SK-N-SH (cell line): ENCODE measurements at regions not wholly inside any gene's neighbourhood (a gene's known extent, or its start where the extent isn't known, plus 50 kb on each side); places are given as distances from the start of the nearest gene placed in this dataset.

Experiments used
- CTCF ChIA-PET: fragments of 300-600, 350-600 bp; formaldehyde crosslinking; extraction: SDS; loops from one replicate; lab custom pipeline; 2021; lab: Yijun Ruan, JAX
- POLR2A ChIA-PET: fragments of 350-600 bp; sonication (Branson Sonifier 250); formaldehyde crosslinking; extraction: SDS; loops from one replicate; lab custom pipeline; 2020; ENCODE audit warnings: antibody characterized with exemption, inconsistent platforms; lab: Yijun Ruan, JAX
- DNase-seq: peaks from one replicate; pipeline ENCODE4 v3.0.0; 2012
- H2AFZ ChIP-seq: fragments of 200-600 bp; sonication (generic); 2 replicates; pipeline ENCODE4 v1.8.1; 2016; ENCODE audit warnings: antibody characterized with exemption, mild to moderate bottlenecking, low read depth
- H3F3A ChIP-seq: fragments of 200-600 bp; sonication (generic); replicated peaks from 2 replicates; pipeline ENCODE3; 2016; ENCODE audit warnings: antibody characterized with exemption, mild to moderate bottlenecking; ENCODE audit not compliant: insufficient read depth
- H3K27ac ChIP-seq, 2 experiments: fragments of 200-500 bp in 1 of 2; fragments of 200-600 bp in 1 of 2; sonication (Bioruptor generic) in 1 of 2; sonication (generic), shearing (Covaris generic) in 1 of 2; 2 replicates each; pipeline versions ENCODE4 v1.5.1 to v1.6.1; 2014 to 2016; ENCODE audit warnings: low read depth in 2 of 2, inconsistent platforms in 1 of 2, low read length in 1 of 2, mild to moderate bottlenecking in 1 of 2, mixed read lengths in 1 of 2
- H3K27me3 ChIP-seq: fragments of 200-600 bp; sonication (generic), shearing (Covaris generic); 2 replicates; pipeline ENCODE4 v1.6.1; 2016; ENCODE audit warnings: mixed run types; ENCODE audit not compliant: insufficient read depth
- H3K36me3 ChIP-seq, 2 experiments: fragments of 200-500 bp in 1 of 2; fragments of 200-600 bp in 1 of 2; sonication (Bioruptor generic) in 1 of 2; sonication (generic) in 1 of 2; replicated peaks in 1 of 2; 2 replicates each; pipeline versions ENCODE3 to v1.5.1; 2014 to 2016; ENCODE audit warnings: low read length in 1 of 2, mild to moderate bottlenecking in 1 of 2; ENCODE audit not compliant: insufficient read depth in 2 of 2, control insufficient read depth in 1 of 2
- H3K4me1 ChIP-seq, 2 experiments: fragments of 200-500 bp in 1 of 2; fragments of 200-600 bp in 1 of 2; sonication (Bioruptor generic) in 1 of 2; sonication (generic), shearing (Covaris generic) in 1 of 2; 2 replicates each; pipeline versions ENCODE4 v1.5.1 to v1.6.1; 2014 to 2016; ENCODE audit warnings: low read depth in 1 of 2, low read length in 1 of 2, mixed run types in 1 of 2; ENCODE audit not compliant: insufficient read depth in 2 of 2, control insufficient read depth in 1 of 2
- H3K4me2 ChIP-seq: fragments of 200-600 bp; sonication (generic), shearing (Covaris generic); 2 replicates; pipeline ENCODE4 v1.6.1; 2017; ENCODE audit warnings: mixed run types
- H3K4me3 ChIP-seq, 2 experiments: fragments of 200-500 bp in 1 of 2; fragments of 200-600 bp in 1 of 2; sonication (Bioruptor generic) in 1 of 2; sonication (generic), shearing (Covaris generic) in 1 of 2; 2 replicates each; pipeline versions ENCODE4 v1.5.1 to v1.8.1; 2014 to 2016; ENCODE audit warnings: low read depth in 2 of 2, inconsistent platforms in 1 of 2, low read length in 1 of 2, mild to moderate bottlenecking in 1 of 2, mixed read lengths in 1 of 2, moderate library complexity in 1 of 2
- H3K79me2 ChIP-seq: fragments of 200-600 bp; sonication (generic); 2 replicates; pipeline ENCODE4 v1.8.1; 2017; ENCODE audit warnings: mild to moderate bottlenecking; ENCODE audit not compliant: insufficient read depth
- H3K9ac ChIP-seq: fragments of 200-600 bp; sonication (generic); 2 replicates; pipeline ENCODE4 v1.6.1; 2017; ENCODE audit warnings: mixed run types
- H3K9me2 ChIP-seq: fragments of 200-600 bp; sonication (generic); 2 replicates; pipeline ENCODE4 v1.6.1; 2017; ENCODE audit warnings: mixed run types
- H3K9me3 ChIP-seq: fragments of 200-600 bp; sonication (generic); 2 replicates; pipeline ENCODE4 v1.6.1; 2017; ENCODE audit warnings: mixed run types, mild to moderate bottlenecking, moderate library complexity
- H4K20me1 ChIP-seq: fragments of 200-600 bp; sonication (generic); 2 replicates; pipeline ENCODE4 v1.6.1; 2017; ENCODE audit warnings: mild to moderate bottlenecking, mixed run types; ENCODE audit not compliant: insufficient read depth
- FOXM1 ChIP-seq: IDR thresholded peaks from 2 replicates; pipeline ENCODE4 v1.4.0; 2012; ENCODE audit warnings: low read depth, mild to moderate bottlenecking
- IRF3 ChIP-seq: fragments of 150-350 bp; IDR thresholded peaks from 2 replicates; pipeline ENCODE4 v1.6.1; 2016; ENCODE audit warnings: mild to moderate bottlenecking, low read depth, low read length
- MAX ChIP-seq: IDR thresholded peaks from 2 replicates; pipeline ENCODE4 v1.4.0; 2012; ENCODE audit warnings: low read depth
- RAD21 ChIP-seq: IDR thresholded peaks from 2 replicates; pipeline ENCODE4 v1.6.1; 2012; ENCODE audit warnings: mild to moderate bottlenecking, low read length
- RFX5 ChIP-seq: IDR thresholded peaks from 2 replicates; pipeline ENCODE4 v1.6.1; 2012; ENCODE audit warnings: mild to moderate bottlenecking, improper control_type of control experiment, low read length
- TAF1 ChIP-seq: IDR thresholded peaks from 2 replicates; pipeline ENCODE4 v1.6.1; 2012; ENCODE audit warnings: low read depth, mild to moderate bottlenecking, low read length, moderate library complexity, borderline replicate concordance
- USF1 ChIP-seq: IDR thresholded peaks from 2 replicates; pipeline ENCODE4 v1.4.0; 2012; ENCODE audit warnings: low read depth, borderline replicate concordance
- YY1 ChIP-seq: IDR thresholded peaks from 2 replicates; pipeline ENCODE4 v1.4.0; 2012; ENCODE audit warnings: low read depth, mild to moderate bottlenecking
- ZBTB33 ChIP-seq: IDR thresholded peaks from 2 replicates; pipeline ENCODE4 v1.4.0; 2012; ENCODE audit warnings: low read depth, borderline replicate concordance
- WGBS: methylation state at CpG from one replicate; pipeline ENCODE4 v1.1.6; 2017; ENCODE audit warnings: low lambda C conversion rate; 5-methylcytosine and 5-hydroxymethylcytosine counted together

- Histone ChIP-seq H3K36me3 (no peaks in the 10 kb centered on the region), H3K79me2 (no peaks in the 10 kb centered on the region), H3K27me3 (no peaks in the 10 kb centered on the region), H3K27ac (no peak overlapping the region), H3F3A (peaks cover 4% of the 10 kb centered on the region), H4K20me1 (no peaks in the 10 kb centered on the region)
- DNase-seq = no peak
- no peak for TF ChIP-seq RFX5
- no peak for TF ChIP-seq ZBTB33
- TF ChIP-seq MAX = no peak
- TF ChIP-seq RAD21 = no peak
- no peak for TF ChIP-seq YY1
- TF ChIP-seq, all 33 proteins: peak for 0
- no peaks in the 10 kb centered on the region for H3K9me2 ChIP-seq
- no peak overlapping the region for H3K9ac ChIP-seq
- no peak overlapping the region for H2AFZ ChIP-seq
- ChIA-PET CTCF (no interaction called here), POLR2A (no interaction called here)
- WGBS = 5% methylated on average over 1 of the region's 1 CpG
- peaks cover 0 to 14% of the 10 kb centered on the region in 2 experiments; a peak in 2 of 4 replicates for H3K4me1 ChIP-seq
- H3K9me3 ChIP-seq = no peaks in the 10 kb centered on the region
- no peak overlapping the region for H3K4me3 ChIP-seq
- H3K4me2 ChIP-seq = no peak overlapping the region
Measured at GRCh38 chr14:80005561-80005960, 205.7 kb downstream of the DIO2 start.

- no peak overlapping the region for H3K27ac ChIP-seq
- H3K4me1 ChIP-seq = peaks cover 0 to 14% of the 10 kb centered on the region in 2 experiments; a peak in 2 of 4 replicates
- H3K27me3 ChIP-seq = no peaks in the 10 kb centered on the region
- no peak overlapping the region for H3K4me3 ChIP-seq
- WGBS = 17% methylated on average over 3 of the region's 3 CpGs
- TF ChIP-seq IRF3 (no peak), FOXM1 (no peak), USF1 (no peak), TAF1 (no peak)
- no peaks in the 10 kb centered on the region for H3K9me3 ChIP-seq
- H2AFZ ChIP-seq = no peak overlapping the region
- no peaks in the 10 kb centered on the region for H4K20me1 ChIP-seq
- ChIA-PET POLR2A (no interaction called here), CTCF (no interaction called here)
- H3F3A ChIP-seq = peaks cover 4% of the 10 kb centered on the region
- H3K36me3 ChIP-seq = no peaks in the 10 kb centered on the region
- H3K4me2 ChIP-seq = no peak overlapping the region
- H3K9me2 ChIP-seq = no peaks in the 10 kb centered on the region
- no peak for DNase-seq
- H3K79me2 ChIP-seq = no peaks in the 10 kb centered on the region
- no peak overlapping the region for H3K9ac ChIP-seq
Measured at GRCh38 chr14:80004871-80005270, 206.4 kb downstream of the DIO2 start.
